CD4-positive, alpha-beta T cell treated with Interleukin-2 at 100 ng/mL for 4 hours (primary cell): ENCODE measurements at regions not wholly inside any gene's neighbourhood (a gene's known extent, or its start where the extent isn't known, plus 50 kb on each side); places are given as distances from the start of the nearest gene placed in this dataset.

ENCODE experiments used
- DNase-seq: peaks from one replicate; pipeline ENCODE4 v3.0.0-alpha.2; 2020; ENCODE audit warnings: low spot score

DNA sequence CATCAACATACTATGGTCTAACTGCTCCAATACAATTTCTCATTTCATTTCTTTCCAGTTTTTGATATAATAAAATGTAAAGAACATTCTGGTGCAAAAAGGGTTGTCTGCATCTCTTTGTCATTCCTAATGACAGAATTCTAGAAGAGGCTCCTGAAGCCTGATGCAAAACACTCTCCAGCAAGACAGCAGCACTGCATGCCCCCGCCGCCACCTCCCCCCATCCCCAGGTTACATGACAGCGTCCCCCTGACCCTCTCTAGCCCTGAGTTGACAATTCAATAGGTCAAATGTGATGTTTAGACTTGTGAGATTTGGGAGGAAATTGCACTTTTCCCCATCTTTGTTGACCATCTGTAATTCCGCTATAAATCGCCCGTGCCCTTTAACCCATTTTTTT lies 64.6 kb upstream of the C1orf21 start:
- no peak for DNase-seq

DNA sequence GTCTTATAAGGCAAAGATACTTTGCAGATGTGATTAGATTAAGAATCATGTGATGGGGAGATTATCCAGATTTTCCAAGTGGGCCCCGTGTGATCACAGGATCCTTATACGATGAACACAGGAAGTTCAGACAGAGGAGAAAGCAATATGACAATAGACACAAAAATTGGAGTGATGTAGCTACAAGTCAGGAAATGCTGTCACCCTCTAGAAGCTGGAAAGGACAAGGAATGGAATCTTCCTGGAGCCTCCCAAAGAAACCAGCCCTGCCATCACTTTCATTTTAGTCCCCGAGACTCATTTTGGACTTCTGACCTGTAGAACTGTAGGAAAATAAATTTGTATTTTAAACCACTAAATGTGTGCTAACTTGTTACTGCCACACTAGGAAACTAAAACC lies 61.9 kb upstream of the C1orf21 start:
- no peak for DNase-seq

DNA sequence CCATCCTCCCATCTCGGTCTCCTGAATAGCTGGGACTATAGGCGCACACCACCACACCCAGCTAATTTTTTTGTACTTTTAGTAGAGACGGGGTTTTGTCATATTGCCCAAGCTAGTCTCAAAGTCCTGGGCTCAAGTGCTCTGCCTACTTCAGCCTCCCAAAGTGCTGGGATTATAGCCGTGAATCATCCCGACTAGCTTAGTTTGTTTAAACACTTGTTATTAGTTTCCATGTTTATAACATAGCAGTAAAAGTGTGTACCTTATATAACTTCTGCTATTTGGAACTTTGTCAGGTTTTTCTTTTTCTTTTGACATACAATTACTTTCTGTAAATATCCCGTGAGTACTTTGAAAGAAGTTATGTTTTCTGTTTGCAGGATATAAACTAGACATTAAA lies 60.6 kb upstream of the C1orf21 start:
- no peak for DNase-seq

DNA sequence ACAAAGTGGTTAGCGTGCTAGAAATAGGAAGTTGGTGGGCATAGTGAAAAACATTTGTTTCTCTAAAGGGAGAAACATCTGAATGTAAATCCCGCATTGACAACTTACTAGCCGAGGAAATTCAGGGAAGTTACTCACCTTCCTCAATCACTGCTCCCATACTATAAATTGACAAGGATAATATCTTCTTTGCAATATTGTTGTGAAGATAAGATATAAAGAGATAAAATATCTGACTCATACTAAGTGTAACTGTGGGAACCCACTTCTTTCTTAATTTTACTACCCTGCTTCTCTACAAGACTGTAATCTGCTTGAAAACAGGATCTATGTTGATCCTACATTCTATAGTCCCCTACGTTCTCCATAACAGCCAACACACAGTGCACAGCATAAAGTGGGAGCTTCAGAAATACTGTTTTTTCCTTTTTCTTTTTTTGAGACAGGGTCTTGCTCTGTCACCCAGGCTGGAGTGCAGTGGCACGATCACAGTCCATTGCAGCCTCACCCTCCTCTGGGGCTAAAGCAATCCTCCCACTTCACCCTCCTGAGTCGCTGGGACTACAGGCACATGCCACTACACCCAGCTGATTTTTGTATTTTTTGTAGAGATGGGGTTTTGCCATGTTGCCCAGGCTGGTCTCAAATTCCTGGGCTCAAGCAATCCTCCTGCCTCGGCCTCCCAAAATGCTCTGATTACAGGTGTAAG lies 57.4 kb upstream of the C1orf21 start:
- no peak for DNase-seq

DNA sequence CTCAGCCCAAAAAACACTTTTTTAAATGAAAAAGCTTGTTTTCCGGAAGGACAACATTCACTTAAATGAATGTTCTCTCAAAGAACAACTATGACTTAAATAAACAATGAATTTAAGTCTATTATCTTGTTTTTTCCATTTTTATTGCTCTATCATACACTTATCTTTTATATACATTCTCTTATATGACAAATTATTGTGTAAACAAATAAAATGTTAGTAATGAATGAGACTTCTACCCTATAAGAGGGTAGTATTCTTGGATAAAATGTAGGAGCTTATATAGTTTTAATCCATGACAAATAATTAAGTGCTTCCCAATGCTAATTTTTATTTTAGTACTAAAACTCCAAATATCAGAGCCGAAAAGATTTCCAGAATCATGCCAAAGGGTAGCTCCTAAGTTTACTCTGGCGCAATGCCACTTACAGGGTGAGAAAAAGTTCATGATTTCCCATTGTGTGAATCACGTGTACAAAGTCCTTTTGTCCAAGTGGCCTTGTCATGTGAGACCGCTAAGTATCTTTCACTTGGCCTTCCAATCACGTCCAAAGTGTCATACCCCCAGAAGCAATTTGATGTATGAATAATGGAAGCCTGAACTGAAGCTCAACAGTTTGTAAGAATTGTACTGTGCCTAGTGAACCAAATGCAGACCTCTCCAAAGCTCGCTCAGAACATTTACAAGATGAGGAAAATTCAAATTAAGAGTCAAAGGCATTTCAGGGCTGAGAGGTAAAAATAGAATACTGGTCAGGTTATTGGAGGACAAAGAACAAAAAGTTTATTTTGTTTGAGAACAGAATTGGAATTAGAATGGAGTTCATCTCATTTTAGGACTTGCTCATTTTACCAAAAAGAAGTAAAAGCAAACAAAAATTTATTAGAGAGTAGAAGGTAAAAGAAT lies 56.6 kb upstream of the C1orf21 start:
- no peak for DNase-seq

DNA sequence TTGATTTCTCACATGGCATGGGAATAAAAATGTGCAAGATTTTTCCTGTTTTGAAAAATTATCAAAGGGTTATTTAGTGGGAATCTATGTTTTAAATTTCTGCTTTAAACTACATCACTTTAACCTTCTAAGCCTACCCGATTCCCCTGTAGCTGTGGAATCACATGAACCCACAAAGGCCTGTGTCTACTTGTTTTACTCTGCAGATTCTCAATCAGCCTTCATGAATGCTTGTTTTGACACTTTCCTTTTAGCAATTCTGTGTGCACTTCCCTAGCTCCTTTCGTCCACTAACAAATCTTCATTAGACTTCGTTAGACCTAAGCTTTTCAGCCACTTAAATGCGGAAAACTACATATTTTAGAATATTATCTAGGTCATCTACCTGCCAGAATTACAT lies 56.0 kb upstream of the C1orf21 start:
- DNase-seq: no peak
